ENCODE measurements at regions not wholly inside any gene's neighbourhood (a gene's known extent, or its start where the extent isn't known, plus 50 kb on each side); places are given as distances from the start of the nearest gene placed in this dataset.

DNA sequence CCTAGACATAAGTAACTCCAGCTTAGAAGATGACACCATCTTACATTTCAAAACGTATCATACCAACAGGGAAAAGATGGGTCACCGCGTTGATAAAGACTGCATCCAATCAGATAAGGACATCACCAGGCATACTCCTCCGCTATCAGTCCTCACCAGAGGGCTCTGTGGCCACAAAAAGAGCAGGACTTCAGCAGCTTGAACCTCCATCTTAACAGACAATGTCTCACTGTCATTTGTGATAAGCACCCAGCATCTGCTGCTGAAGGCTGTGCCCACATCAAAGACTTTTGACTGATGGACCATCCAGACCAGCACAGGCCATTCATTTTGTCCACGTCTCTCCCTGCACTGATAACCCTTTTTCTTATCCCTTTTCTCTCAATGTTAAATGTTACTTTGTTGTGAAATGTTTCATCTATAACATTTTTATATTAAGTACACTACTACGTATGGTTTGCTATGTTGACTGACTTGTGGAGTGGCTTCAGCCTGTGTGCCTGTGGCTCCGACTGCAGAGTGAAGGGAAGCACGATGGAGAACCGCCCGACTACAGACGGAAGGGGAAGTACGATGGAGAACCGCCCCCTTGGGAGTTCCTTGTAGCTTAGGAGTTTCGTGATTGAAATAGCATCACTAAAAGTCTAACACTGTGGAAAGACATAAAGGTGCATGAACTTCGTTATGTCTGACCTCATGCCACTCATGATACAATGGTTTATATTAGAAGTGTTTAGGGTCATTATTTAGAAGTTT lies 595.4 kb upstream of the AGA start:
- Histone ChIP-seq H3K27me3 (replicated peaks; ENCODE audit: insufficient read depth, low read depth, low read length, poor library complexity) (no peaks in the 10 kb centered on the region), H3K4me1 (ENCODE audit: insufficient read depth, low read length, poor library complexity, severe bottlenecking) (no peaks in the 10 kb centered on the region), H3K27ac (ENCODE audit: low read depth, low read length, poor library complexity, severe bottlenecking) (no peak overlapping the region), H3K36me3 (ENCODE audit: insufficient read depth, low read length, poor library complexity, severe bottlenecking) (no peaks in the 10 kb centered on the region), H3K9me3 (ENCODE audit: low read depth, low read length, poor library complexity, severe bottlenecking) (no peaks in the 10 kb centered on the region), H3K4me3 (ENCODE audit: low read depth, low read length, poor library complexity, severe bottlenecking) (no peak overlapping the region)
- ChIA-PET POLR2A (ENCODE audit: low non-redundant PET) (no interaction called here), CTCF (no interaction called here)
- no TSS peak for BruUV-seq (replicated peaks)
- no peak for DNase-seq (ENCODE audit: low spot score)
- no peak for TF ChIP-seq EZH2 (IDR thresholded peaks at IDR 0.05; ENCODE audit: borderline replicate concordance, low read depth, low read length, poor library complexity, severe bottlenecking)
- TF ChIP-seq, protein P1, sequence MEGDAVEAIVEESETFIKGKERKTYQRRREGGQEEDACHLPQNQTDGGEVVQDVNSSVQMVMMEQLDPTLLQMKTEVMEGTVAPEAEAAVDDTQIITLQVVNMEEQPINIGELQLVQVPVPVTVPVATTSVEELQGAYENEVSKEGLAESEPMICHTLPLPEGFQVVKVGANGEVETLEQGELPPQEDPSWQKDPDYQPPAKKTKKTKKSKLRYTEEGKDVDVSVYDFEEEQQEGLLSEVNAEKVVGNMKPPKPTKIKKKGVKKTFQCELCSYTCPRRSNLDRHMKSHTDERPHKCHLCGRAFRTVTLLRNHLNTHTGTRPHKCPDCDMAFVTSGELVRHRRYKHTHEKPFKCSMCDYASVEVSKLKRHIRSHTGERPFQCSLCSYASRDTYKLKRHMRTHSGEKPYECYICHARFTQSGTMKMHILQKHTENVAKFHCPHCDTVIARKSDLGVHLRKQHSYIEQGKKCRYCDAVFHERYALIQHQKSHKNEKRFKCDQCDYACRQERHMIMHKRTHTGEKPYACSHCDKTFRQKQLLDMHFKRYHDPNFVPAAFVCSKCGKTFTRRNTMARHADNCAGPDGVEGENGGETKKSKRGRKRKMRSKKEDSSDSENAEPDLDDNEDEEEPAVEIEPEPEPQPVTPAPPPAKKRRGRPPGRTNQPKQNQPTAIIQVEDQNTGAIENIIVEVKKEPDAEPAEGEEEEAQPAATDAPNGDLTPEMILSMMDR (conservative IDR thresholded peaks at IDR 0.05; ENCODE audit: low read depth, low read length) = no peak
- intact Hi-C loops (cut with micrococcal nuclease; ENCODE audit: unreplicated experiment) = no loop called here

DNA sequence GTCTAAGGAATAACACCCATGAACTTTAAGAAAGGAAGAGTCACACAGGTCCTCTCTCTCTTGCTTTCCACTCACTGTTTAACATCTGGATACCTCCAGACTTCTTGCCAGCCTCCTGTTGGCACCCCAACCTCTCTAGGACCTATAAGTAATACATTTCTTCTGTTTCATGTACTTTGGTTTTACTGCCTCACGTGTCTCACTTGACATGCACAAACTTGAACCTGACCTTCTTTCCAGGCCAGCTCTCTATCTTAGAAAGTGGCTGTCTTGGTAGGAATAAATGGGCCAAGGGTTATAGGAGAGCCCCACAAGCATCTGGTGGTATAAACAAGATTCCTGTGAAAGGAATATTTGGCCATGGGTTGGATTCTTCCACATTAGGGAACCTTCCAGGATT lies 614.8 kb upstream of the AGA start:
- CTCF ChIA-PET = no interaction called here
- H3K4me1 ChIP-seq (ENCODE audit: insufficient read depth, low read length, poor library complexity, severe bottlenecking) = no peaks in the 10 kb centered on the region
- BruUV-seq (replicated peaks) = no TSS peak

DNA sequence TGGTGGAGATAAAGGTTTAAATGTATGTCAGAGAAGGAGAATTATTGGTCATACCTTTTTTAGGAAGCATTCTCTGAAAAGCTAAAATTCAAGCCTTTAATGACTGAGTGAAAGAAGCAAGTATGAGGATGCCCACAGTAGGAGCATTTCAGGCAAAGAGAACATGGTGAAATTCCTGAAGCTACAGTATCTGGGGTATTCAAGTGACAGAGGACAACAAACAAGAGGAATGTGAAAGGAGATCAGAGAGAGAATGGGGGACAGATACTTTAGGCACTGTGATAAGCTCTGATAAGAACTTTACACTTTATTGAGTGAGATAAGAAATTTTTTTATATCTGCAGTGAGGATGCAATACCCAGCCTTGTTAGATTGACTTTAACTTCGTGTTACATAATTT lies 621.3 kb upstream of the AGA start:
- no peak for DNase-seq (ENCODE audit: low spot score)
- BruUV-seq (replicated peaks) = no TSS peak
- POLR2A ChIA-PET (ENCODE audit: low non-redundant PET) = no interaction called here
- CTCF ChIA-PET = no interaction called here
- Histone ChIP-seq H3K27me3 (replicated peaks; ENCODE audit: insufficient read depth, low read depth, low read length, poor library complexity) (no peaks in the 10 kb centered on the region), H3K36me3 (ENCODE audit: insufficient read depth, low read length, poor library complexity, severe bottlenecking) (no peaks in the 10 kb centered on the region), H3K4me3 (ENCODE audit: low read depth, low read length, poor library complexity, severe bottlenecking) (no peak overlapping the region), H3K4me1 (ENCODE audit: insufficient read depth, low read length, poor library complexity, severe bottlenecking) (no peaks in the 10 kb centered on the region), H3K27ac (ENCODE audit: low read depth, low read length, poor library complexity, severe bottlenecking) (no peak overlapping the region), H3K9me3 (ENCODE audit: low read depth, low read length, poor library complexity, severe bottlenecking) (no peaks in the 10 kb centered on the region)
- no peak for TF ChIP-seq EZH2 (IDR thresholded peaks at IDR 0.05; ENCODE audit: borderline replicate concordance, low read depth, low read length, poor library complexity, severe bottlenecking)
- TF ChIP-seq, protein P1 (conservative IDR thresholded peaks at IDR 0.05; ENCODE audit: low read depth, low read length) = no peak
- intact Hi-C loops (cut with micrococcal nuclease; ENCODE audit: unreplicated experiment) = no loop called here

More for the DNA sequence above, 614.8 kb upstream of the AGA start:
- TF ChIP-seq, protein P1 (conservative IDR thresholded peaks at IDR 0.05; ENCODE audit: low read depth, low read length) = no peak
- no peak for TF ChIP-seq EZH2 (IDR thresholded peaks at IDR 0.05; ENCODE audit: borderline replicate concordance, low read depth, low read length, poor library complexity, severe bottlenecking)
- Histone ChIP-seq H3K9me3 (ENCODE audit: low read depth, low read length, poor library complexity, severe bottlenecking) (peaks cover 4% of the 10 kb centered on the region), H3K36me3 (ENCODE audit: insufficient read depth, low read length, poor library complexity, severe bottlenecking) (no peaks in the 10 kb centered on the region), H3K4me3 (ENCODE audit: low read depth, low read length, poor library complexity, severe bottlenecking) (no peak overlapping the region), H3K27ac (ENCODE audit: low read depth, low read length, poor library complexity, severe bottlenecking) (no peak overlapping the region), H3K27me3 (replicated peaks; ENCODE audit: insufficient read depth, low read depth, low read length, poor library complexity) (no peaks in the 10 kb centered on the region)
- intact Hi-C loops (cut with micrococcal nuclease; ENCODE audit: unreplicated experiment) = no loop called here
- POLR2A ChIA-PET (ENCODE audit: low non-redundant PET) = no interaction called here
- no peak for DNase-seq (ENCODE audit: low spot score)
